ENCODE measurements at regions not wholly inside any gene's neighbourhood (a gene's known extent, or its start where the extent isn't known, plus 50 kb on each side); places are given as distances from the start of the nearest gene placed in this dataset.

- no peak overlapping the region for H3K4me3 ChIP-seq (ENCODE audit: low read depth, low read length)
- no peak for TF ChIP-seq CTCF (IDR thresholded peaks at IDR 0.05; ENCODE audit: insufficient read depth, low read depth, low read length, missing control alignments)
- no peak for DNase-seq (ENCODE audit: low read depth)
Measured at GRCh38 chr9:19700699-19701098, 88.1 kb downstream of the SLC24A2 start.

GRCh38 chr9:19699756-19700155 is 89.1 kb downstream of the SLC24A2 start:
- H3K4me3 ChIP-seq (ENCODE audit: low read depth, low read length), result no peak overlapping the region
- no peak for TF ChIP-seq CTCF (IDR thresholded peaks at IDR 0.05; ENCODE audit: insufficient read depth, low read depth, low read length, missing control alignments)
- no peak for DNase-seq (ENCODE audit: low read depth)

GRCh38 chr9:19698960-19699359 is 89.9 kb downstream of the SLC24A2 start:
- no peak overlapping the region for H3K4me3 ChIP-seq (ENCODE audit: low read depth, low read length)
- DNase-seq (ENCODE audit: low read depth), result no peak
- TF ChIP-seq CTCF (IDR thresholded peaks at IDR 0.05; ENCODE audit: insufficient read depth, low read depth, low read length, missing control alignments), result no peak

GRCh38 chr9:19694601-19695000 is 94.2 kb downstream of the SLC24A2 start:
- TF ChIP-seq CTCF (IDR thresholded peaks at IDR 0.05; ENCODE audit: insufficient read depth, low read depth, low read length, missing control alignments), result no peak
- DNase-seq (ENCODE audit: low read depth), result no peak
- H3K4me3 ChIP-seq (ENCODE audit: low read depth, low read length), result no peak overlapping the region

- TF ChIP-seq CTCF (IDR thresholded peaks at IDR 0.05; ENCODE audit: insufficient read depth, low read depth, low read length, missing control alignments), result no peak
- no peak overlapping the region for H3K4me3 ChIP-seq (ENCODE audit: low read depth, low read length)
Measured at GRCh38 chr9:19690128-19690527, 98.7 kb downstream of the SLC24A2 start.

GRCh38 chr9:19689328-19690101 is 99.3 kb downstream of the SLC24A2 start:
- no peak for TF ChIP-seq CTCF (IDR thresholded peaks at IDR 0.05; ENCODE audit: insufficient read depth, low read depth, low read length, missing control alignments)
- H3K4me3 ChIP-seq (ENCODE audit: low read depth, low read length), result no peak overlapping the region
- DNase-seq (ENCODE audit: low read depth), result no peak

More at GRCh38 chr9:19690128-19690527, 98.7 kb downstream of the SLC24A2 start:
- no peak for DNase-seq (ENCODE audit: low read depth)

- H3K4me3 ChIP-seq (ENCODE audit: low read depth, low read length), result no peak overlapping the region
- no peak for TF ChIP-seq CTCF (IDR thresholded peaks at IDR 0.05; ENCODE audit: insufficient read depth, low read depth, low read length, missing control alignments)
- no peak for DNase-seq (ENCODE audit: low read depth)
Measured at GRCh38 chr9:19683715-19684114, 105.1 kb downstream of the SLC24A2 start.

All from GM12865 (cell line).